GM12878 (cell line): ENCODE measurements at regions not wholly inside any gene's neighbourhood (a gene's known extent, or its start where the extent isn't known, plus 50 kb on each side); places are given as distances from the start of the nearest gene placed in this dataset.

Source experiments
- MAX ChIP-seq: IDR thresholded peaks from 2 replicates; pipeline ENCODE4 v1.6.1; 2012; ENCODE audit warnings: low read depth, low read length, improper control_type of control experiment
- MTA3 ChIP-seq: IDR thresholded peaks from 2 replicates; pipeline ENCODE4 v1.6.1; 2012; ENCODE audit warnings: low read length, inconsistent platforms, borderline replicate concordance
- MYC ChIP-seq: IDR thresholded peaks from 2 replicates; pipeline ENCODE4 v1.6.1; 2011; ENCODE audit warnings: mild to moderate bottlenecking, low read length, moderate library complexity, inconsistent platforms; ENCODE audit not compliant: insufficient read depth, insufficient replicate concordance, insufficient read length, severe bottlenecking
- POLR2A ChIP-seq: IDR thresholded peaks from 2 replicates; pipeline ENCODE4 v1.6.1; 2011; ENCODE audit warnings: low read depth, mild to moderate bottlenecking, low read length
- SPI1 ChIP-seq: IDR thresholded peaks from 2 replicates; pipeline ENCODE4 v1.6.1; 2011; ENCODE audit warnings: low read depth, mild to moderate bottlenecking, low read length, moderate library complexity, borderline replicate concordance; ENCODE audit not compliant: insufficient read depth
- TCF7 ChIP-seq: IDR thresholded peaks from 2 replicates; pipeline ENCODE4 v1.6.1; 2014; ENCODE audit warnings: antibody characterized with exemption, borderline replicate concordance

- TF ChIP-seq TCF7 (no peak), MYC (no peak), POLR2A (no peak), MTA3 (no peak), SPI1 (no peak), MAX (no peak)
These were observed 447.3 kb upstream of the KCNMB2 start for GRCh38 chr3:178088963-178089362.
